ENCODE measurements at regions not wholly inside any gene's neighbourhood (a gene's known extent, or its start where the extent isn't known, plus 50 kb on each side); places are given as distances from the start of the nearest gene placed in this dataset.

DNA sequence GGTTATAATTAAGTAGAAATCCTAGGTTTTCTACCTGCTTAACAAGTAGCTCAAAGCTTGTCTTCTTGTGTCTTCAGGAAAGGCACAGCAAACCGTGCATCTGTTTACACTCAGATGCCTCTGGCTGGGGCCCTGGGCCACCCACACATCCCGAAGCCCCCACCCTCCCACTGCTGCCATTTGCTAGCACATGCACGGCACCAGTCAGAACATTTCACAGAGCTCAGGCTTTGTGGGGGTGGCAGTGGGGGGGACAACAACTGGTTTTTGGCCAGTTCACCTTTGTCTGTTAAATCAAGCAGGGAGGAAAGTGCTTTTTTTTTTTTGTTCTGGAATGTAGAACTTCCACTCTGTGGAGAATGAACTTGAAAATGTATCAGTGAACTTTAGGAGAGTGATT is 77.7 kb downstream of the LINC00237 start:
- ChIA-PET POLR2A (no interaction called here), CTCF (ENCODE audit: low intra/inter-chr PET ratio, low total read pairs) (no interaction called here)
- no peak overlapping the region for H2AFZ ChIP-seq (ENCODE audit: low read length)
- peak overlapping the region; percentile 37 for H3K4me2 ChIP-seq (ENCODE audit: low read depth, low read length)
- H3K27ac ChIP-seq (ENCODE audit: extremely low read length, insufficient read depth, low read length): no peak overlapping the region
- TF ChIP-seq ZNF704 (CRISPR knock-in tag; IDR thresholded peaks at IDR 0.05; ENCODE audit: borderline replicate concordance) (0 out of 2 replicates have a peak, but pooled peaks have one; percentile 32), NFATC3 (CRISPR knock-in tag; IDR thresholded peaks at IDR 0.05) (no peak), MAF1 (CRISPR knock-in tag; IDR thresholded peaks at IDR 0.05; ENCODE audit: borderline replicate concordance) (0 out of 2 replicates have a peak, but pooled peaks have one; percentile 26), ZNF644 (CRISPR knock-in tag; IDR thresholded peaks at IDR 0.05; ENCODE audit: low read depth) (0 out of 2 replicates have a peak, but pooled peaks have one; percentile 19)
- TF ChIP-seq, protein P1, sequence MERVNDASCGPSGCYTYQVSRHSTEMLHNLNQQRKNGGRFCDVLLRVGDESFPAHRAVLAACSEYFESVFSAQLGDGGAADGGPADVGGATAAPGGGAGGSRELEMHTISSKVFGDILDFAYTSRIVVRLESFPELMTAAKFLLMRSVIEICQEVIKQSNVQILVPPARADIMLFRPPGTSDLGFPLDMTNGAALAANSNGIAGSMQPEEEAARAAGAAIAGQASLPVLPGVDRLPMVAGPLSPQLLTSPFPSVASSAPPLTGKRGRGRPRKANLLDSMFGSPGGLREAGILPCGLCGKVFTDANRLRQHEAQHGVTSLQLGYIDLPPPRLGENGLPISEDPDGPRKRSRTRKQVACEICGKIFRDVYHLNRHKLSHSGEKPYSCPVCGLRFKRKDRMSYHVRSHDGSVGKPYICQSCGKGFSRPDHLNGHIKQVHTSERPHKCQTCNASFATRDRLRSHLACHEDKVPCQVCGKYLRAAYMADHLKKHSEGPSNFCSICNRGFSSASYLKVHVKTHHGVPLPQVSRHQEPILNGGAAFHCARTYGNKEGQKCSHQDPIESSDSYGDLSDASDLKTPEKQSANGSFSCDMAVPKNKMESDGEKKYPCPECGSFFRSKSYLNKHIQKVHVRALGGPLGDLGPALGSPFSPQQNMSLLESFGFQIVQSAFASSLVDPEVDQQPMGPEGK (CRISPR knock-in tag; IDR thresholded peaks at IDR 0.05): peak; percentile 87; the same call in 1 of the 2 replicates
- no peaks in the 10 kb centered on the region for H3K9me3 ChIP-seq (ENCODE audit: low read length)
- H3K4me1 ChIP-seq (ENCODE audit: insufficient read depth, low read length): peaks cover 61% of the 10 kb centered on the region
- DNase-seq (ENCODE audit: low spot score) (no peak), FAIRE-seq (no peak), ATAC-seq (peak; percentile 21; the same call in 1 of the 3 replicates)
- H3K27me3 ChIP-seq (ENCODE audit: control insufficient read depth in 1 of 2, insufficient read depth in 2 of 2, low read length in 2 of 2): no peaks in the 10 kb centered on the region
- in situ Hi-C loops (cut with HindIII; ENCODE audit: extremely low pct_ligation_motif_present, low pct_unique_long_range_greater_than_20kb) (loop anchor here (10.0 kb wide), 1 partner anchor 164 kb away; no protein-coding TSS in a partner anchor), intact Hi-C loops (cut with micrococcal nuclease; ENCODE audit: unreplicated experiment) (no loop called here)
- H3K79me2 ChIP-seq (ENCODE audit: insufficient read depth, low read length): no peaks in the 10 kb centered on the region
- H4K20me1 ChIP-seq (ENCODE audit: insufficient read depth, low read length): no peaks in the 10 kb centered on the region
- no peaks in the 10 kb centered on the region for H3K36me3 ChIP-seq (replicated peaks in 1 of 2; ENCODE audit: control insufficient read depth in 1 of 2, insufficient read depth in 2 of 2, low read length in 2 of 2)
- WGBS (ENCODE audit: low lambda C conversion rate): 11% methylated on average over 3 of the region's 3 CpGs
- no TSS peak for BruUV-seq (replicated peaks)
- H3K9ac ChIP-seq (ENCODE audit: insufficient read depth, low read depth, low read length): no peak overlapping the region
- peak overlapping the region in 2 of 3 experiments; percentile 2 to 8; a peak in 2 of 6 replicates for H3K4me3 ChIP-seq (replicated peaks in 1 of 3; ENCODE audit: insufficient read depth in 1 of 3, low read depth in 2 of 3, low read length in 3 of 3)
